SK-N-SH (cell line): ENCODE measurements at regions not wholly inside any gene's neighbourhood (a gene's known extent, or its start where the extent isn't known, plus 50 kb on each side); places are given as distances from the start of the nearest gene placed in this dataset.

ENCODE experiments used
- CTCF ChIA-PET: fragments of 300-600, 350-600 bp; formaldehyde crosslinking; extraction: SDS; loops from one replicate; lab custom pipeline; 2021; lab: Yijun Ruan, JAX
- POLR2A ChIA-PET: fragments of 350-600 bp; sonication (Branson Sonifier 250); formaldehyde crosslinking; extraction: SDS; loops from one replicate; lab custom pipeline; 2020; ENCODE audit warnings: antibody characterized with exemption, inconsistent platforms; lab: Yijun Ruan, JAX
- DNase-seq: peaks from one replicate; pipeline ENCODE4 v3.0.0; 2012
- H2AFZ ChIP-seq: fragments of 200-600 bp; sonication (generic); 2 replicates; pipeline ENCODE4 v1.8.1; 2016; ENCODE audit warnings: antibody characterized with exemption, mild to moderate bottlenecking, low read depth
- H3F3A ChIP-seq: fragments of 200-600 bp; sonication (generic); replicated peaks from 2 replicates; pipeline ENCODE3; 2016; ENCODE audit warnings: antibody characterized with exemption, mild to moderate bottlenecking; ENCODE audit not compliant: insufficient read depth
- H3K27ac ChIP-seq, 2 experiments: fragments of 200-500 bp in 1 of 2; fragments of 200-600 bp in 1 of 2; sonication (Bioruptor generic) in 1 of 2; sonication (generic), shearing (Covaris generic) in 1 of 2; 2 replicates each; pipeline versions ENCODE4 v1.5.1 to v1.6.1; 2014 to 2016; ENCODE audit warnings: low read depth in 2 of 2, inconsistent platforms in 1 of 2, low read length in 1 of 2, mild to moderate bottlenecking in 1 of 2, mixed read lengths in 1 of 2
- H3K27me3 ChIP-seq: fragments of 200-600 bp; sonication (generic), shearing (Covaris generic); 2 replicates; pipeline ENCODE4 v1.6.1; 2016; ENCODE audit warnings: mixed run types; ENCODE audit not compliant: insufficient read depth
- H3K36me3 ChIP-seq, 2 experiments: fragments of 200-500 bp in 1 of 2; fragments of 200-600 bp in 1 of 2; sonication (Bioruptor generic) in 1 of 2; sonication (generic) in 1 of 2; replicated peaks in 1 of 2; 2 replicates each; pipeline versions ENCODE3 to v1.5.1; 2014 to 2016; ENCODE audit warnings: low read length in 1 of 2, mild to moderate bottlenecking in 1 of 2; ENCODE audit not compliant: insufficient read depth in 2 of 2, control insufficient read depth in 1 of 2
- H3K4me1 ChIP-seq, 2 experiments: fragments of 200-500 bp in 1 of 2; fragments of 200-600 bp in 1 of 2; sonication (Bioruptor generic) in 1 of 2; sonication (generic), shearing (Covaris generic) in 1 of 2; 2 replicates each; pipeline versions ENCODE4 v1.5.1 to v1.6.1; 2014 to 2016; ENCODE audit warnings: low read depth in 1 of 2, low read length in 1 of 2, mixed run types in 1 of 2; ENCODE audit not compliant: insufficient read depth in 2 of 2, control insufficient read depth in 1 of 2
- H3K4me2 ChIP-seq: fragments of 200-600 bp; sonication (generic), shearing (Covaris generic); 2 replicates; pipeline ENCODE4 v1.6.1; 2017; ENCODE audit warnings: mixed run types
- H3K4me3 ChIP-seq, 2 experiments: fragments of 200-500 bp in 1 of 2; fragments of 200-600 bp in 1 of 2; sonication (Bioruptor generic) in 1 of 2; sonication (generic), shearing (Covaris generic) in 1 of 2; 2 replicates each; pipeline versions ENCODE4 v1.5.1 to v1.8.1; 2014 to 2016; ENCODE audit warnings: low read depth in 2 of 2, inconsistent platforms in 1 of 2, low read length in 1 of 2, mild to moderate bottlenecking in 1 of 2, mixed read lengths in 1 of 2, moderate library complexity in 1 of 2
- H3K79me2 ChIP-seq: fragments of 200-600 bp; sonication (generic); 2 replicates; pipeline ENCODE4 v1.8.1; 2017; ENCODE audit warnings: mild to moderate bottlenecking; ENCODE audit not compliant: insufficient read depth
- H3K9ac ChIP-seq: fragments of 200-600 bp; sonication (generic); 2 replicates; pipeline ENCODE4 v1.6.1; 2017; ENCODE audit warnings: mixed run types
- H3K9me2 ChIP-seq: fragments of 200-600 bp; sonication (generic); 2 replicates; pipeline ENCODE4 v1.6.1; 2017; ENCODE audit warnings: mixed run types
- H3K9me3 ChIP-seq: fragments of 200-600 bp; sonication (generic); 2 replicates; pipeline ENCODE4 v1.6.1; 2017; ENCODE audit warnings: mixed run types, mild to moderate bottlenecking, moderate library complexity
- H4K20me1 ChIP-seq: fragments of 200-600 bp; sonication (generic); 2 replicates; pipeline ENCODE4 v1.6.1; 2017; ENCODE audit warnings: mild to moderate bottlenecking, mixed run types; ENCODE audit not compliant: insufficient read depth
- FOSL2 ChIP-seq: IDR thresholded peaks from 2 replicates; pipeline ENCODE4 v1.4.0; 2012; ENCODE audit warnings: low read depth, mild to moderate bottlenecking, moderate library complexity, borderline replicate concordance
- FOXM1 ChIP-seq: IDR thresholded peaks from 2 replicates; pipeline ENCODE4 v1.4.0; 2012; ENCODE audit warnings: low read depth, mild to moderate bottlenecking
- MEF2A ChIP-seq: IDR thresholded peaks from 2 replicates; pipeline ENCODE4 v1.4.0; 2012; ENCODE audit warnings: low read depth, borderline replicate concordance
- MXI1 ChIP-seq: IDR thresholded peaks from 2 replicates; pipeline ENCODE4 v1.6.1; 2012; ENCODE audit warnings: mild to moderate bottlenecking, low read depth, low read length, improper control_type of control experiment
- RAD21 ChIP-seq: IDR thresholded peaks from 2 replicates; pipeline ENCODE4 v1.6.1; 2012; ENCODE audit warnings: mild to moderate bottlenecking, low read length
- RFX5 ChIP-seq: IDR thresholded peaks from 2 replicates; pipeline ENCODE4 v1.6.1; 2012; ENCODE audit warnings: mild to moderate bottlenecking, improper control_type of control experiment, low read length
- SIN3A ChIP-seq: IDR thresholded peaks from 2 replicates; pipeline ENCODE4 v1.6.1; 2012; ENCODE audit warnings: low read depth, mild to moderate bottlenecking, low read length, moderate library complexity, borderline replicate concordance
- SMC3 ChIP-seq: IDR thresholded peaks from 2 replicates; pipeline ENCODE4 v1.6.1; 2012; ENCODE audit warnings: low read depth, low read length, improper control_type of control experiment
- TAF1 ChIP-seq: IDR thresholded peaks from 2 replicates; pipeline ENCODE4 v1.6.1; 2012; ENCODE audit warnings: low read depth, mild to moderate bottlenecking, low read length, moderate library complexity, borderline replicate concordance
- TEAD4 ChIP-seq: IDR thresholded peaks from 2 replicates; pipeline ENCODE4 v1.4.0; 2012; ENCODE audit warnings: mild to moderate bottlenecking, borderline replicate concordance; ENCODE audit not compliant: insufficient read depth
- WGBS: methylation state at CpG from one replicate; pipeline ENCODE4 v1.1.6; 2017; ENCODE audit warnings: low lambda C conversion rate; 5-methylcytosine and 5-hydroxymethylcytosine counted together
- TF ChIP-seq, protein P1 (sequence below): IDR thresholded peaks from 2 replicates; pipeline ENCODE4 v1.4.0; 2012; ENCODE audit warnings: low read depth
- TF ChIP-seq, protein P2 (sequence below): IDR thresholded peaks from 2 replicates; pipeline ENCODE4 v1.4.0; 2012; ENCODE audit warnings: low read depth, borderline replicate concordance
- TF ChIP-seq, protein P3 (sequence below): fragments of 150-350 bp; IDR thresholded peaks from 2 replicates; pipeline ENCODE4 v1.6.1; 2016; ENCODE audit warnings: mild to moderate bottlenecking, low read depth, low read length

DNA sequence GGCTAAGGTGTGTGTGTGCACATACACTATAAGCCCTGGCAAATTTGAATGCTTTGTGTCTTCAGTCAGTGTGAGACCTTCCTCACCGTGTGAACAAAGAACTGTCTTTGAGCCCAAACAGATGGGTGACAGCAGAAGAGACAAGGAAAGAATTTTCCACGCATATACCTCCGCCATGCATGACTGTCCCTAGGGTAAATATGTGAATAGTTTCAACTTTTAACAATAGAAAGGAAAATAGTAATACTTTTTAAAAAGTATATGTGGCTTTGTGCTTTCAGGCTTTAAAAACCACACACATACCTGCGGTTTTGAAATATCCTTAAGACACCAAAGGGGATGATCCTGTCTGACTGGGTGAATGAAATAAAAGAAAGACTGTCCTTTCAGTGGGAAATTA, 438.6 kb upstream of the MPDZ start:
- Histone ChIP-seq H3F3A (no peaks in the 10 kb centered on the region), H2AFZ (no peak overlapping the region), H3K9me3 (peaks cover 3% of the 10 kb centered on the region; the same call in 1 of the 2 replicates), H3K4me1 (peaks cover 3 to 5% of the 10 kb centered on the region in 2 experiments; a peak in 2 of 4 replicates), H3K36me3 (no peaks in the 10 kb centered on the region), H3K4me3 (no peak overlapping the region), H3K4me2 (no peak overlapping the region), H4K20me1 (no peaks in the 10 kb centered on the region), H3K9ac (no peak overlapping the region), H3K9me2 (no peaks in the 10 kb centered on the region), H3K79me2 (no peaks in the 10 kb centered on the region), H3K27me3 (no peaks in the 10 kb centered on the region), H3K27ac (no peak overlapping the region)
- ChIA-PET POLR2A (no interaction called here), CTCF (interaction anchor here (1.1 kb wide), 1 partner anchor 16 kb away, joined by 3 read pairs; no protein-coding TSS in a partner anchor)
- DNase-seq: no peak
- WGBS: 70% methylated on average over 4 of the region's 4 CpGs
- TF ChIP-seq SIN3A (no peak), RAD21 (no peak), MXI1 (no peak), FOXM1 (no peak), RFX5 (no peak), MEF2A (no peak)
- TF ChIP-seq, protein P1, sequence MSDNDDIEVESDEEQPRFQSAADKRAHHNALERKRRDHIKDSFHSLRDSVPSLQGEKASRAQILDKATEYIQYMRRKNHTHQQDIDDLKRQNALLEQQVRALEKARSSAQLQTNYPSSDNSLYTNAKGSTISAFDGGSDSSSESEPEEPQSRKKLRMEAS: no peak
- TF ChIP-seq, protein P2, sequence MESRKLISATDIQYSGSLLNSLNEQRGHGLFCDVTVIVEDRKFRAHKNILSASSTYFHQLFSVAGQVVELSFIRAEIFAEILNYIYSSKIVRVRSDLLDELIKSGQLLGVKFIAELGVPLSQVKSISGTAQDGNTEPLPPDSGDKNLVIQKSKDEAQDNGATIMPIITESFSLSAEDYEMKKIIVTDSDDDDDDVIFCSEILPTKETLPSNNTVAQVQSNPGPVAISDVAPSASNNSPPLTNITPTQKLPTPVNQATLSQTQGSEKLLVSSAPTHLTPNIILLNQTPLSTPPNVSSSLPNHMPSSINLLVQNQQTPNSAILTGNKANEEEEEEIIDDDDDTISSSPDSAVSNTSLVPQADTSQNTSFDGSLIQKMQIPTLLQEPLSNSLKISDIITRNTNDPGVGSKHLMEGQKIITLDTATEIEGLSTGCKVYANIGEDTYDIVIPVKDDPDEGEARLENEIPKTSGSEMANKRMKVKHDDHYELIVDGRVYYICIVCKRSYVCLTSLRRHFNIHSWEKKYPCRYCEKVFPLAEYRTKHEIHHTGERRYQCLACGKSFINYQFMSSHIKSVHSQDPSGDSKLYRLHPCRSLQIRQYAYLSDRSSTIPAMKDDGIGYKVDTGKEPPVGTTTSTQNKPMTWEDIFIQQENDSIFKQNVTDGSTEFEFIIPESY: no peak
- TF ChIP-seq, protein P3, sequence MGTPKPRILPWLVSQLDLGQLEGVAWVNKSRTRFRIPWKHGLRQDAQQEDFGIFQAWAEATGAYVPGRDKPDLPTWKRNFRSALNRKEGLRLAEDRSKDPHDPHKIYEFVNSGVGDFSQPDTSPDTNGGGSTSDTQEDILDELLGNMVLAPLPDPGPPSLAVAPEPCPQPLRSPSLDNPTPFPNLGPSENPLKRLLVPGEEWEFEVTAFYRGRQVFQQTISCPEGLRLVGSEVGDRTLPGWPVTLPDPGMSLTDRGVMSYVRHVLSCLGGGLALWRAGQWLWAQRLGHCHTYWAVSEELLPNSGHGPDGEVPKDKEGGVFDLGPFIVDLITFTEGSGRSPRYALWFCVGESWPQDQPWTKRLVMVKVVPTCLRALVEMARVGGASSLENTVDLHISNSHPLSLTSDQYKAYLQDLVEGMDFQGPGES: no peak

DNA sequence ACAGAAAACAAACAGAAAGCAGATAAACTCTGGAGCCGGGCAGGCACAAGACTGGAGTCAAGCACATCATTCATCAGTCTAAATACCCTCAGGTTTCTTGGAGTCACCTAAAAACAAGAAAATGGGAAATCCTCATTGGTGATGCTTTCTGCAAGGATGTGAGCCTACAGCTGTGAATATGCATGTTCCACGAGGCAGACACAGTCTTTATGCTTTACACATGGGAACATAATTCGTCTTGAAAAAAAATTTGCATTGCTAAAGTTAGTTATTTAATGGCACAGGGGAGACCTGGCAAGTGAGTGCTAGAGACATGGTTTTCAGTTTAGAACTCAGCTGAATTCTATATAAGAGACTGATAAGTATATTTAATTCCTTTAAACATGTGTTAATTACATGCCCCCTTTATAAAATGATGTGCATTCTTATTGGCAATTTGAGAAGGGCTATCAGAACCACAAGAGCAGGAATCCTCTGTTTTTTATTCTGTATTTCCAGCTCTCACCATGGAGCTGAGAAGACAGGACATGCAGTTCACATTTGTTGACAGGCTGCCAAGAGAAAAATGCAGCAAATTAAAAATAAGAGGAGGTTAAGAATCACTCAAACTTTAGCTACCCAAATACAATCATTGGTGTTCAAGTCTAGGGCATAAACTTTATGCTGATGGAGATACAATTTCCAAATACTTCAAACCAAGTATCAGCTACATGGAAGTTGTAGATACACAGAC, 438.0 kb upstream of the MPDZ start:
- TF ChIP-seq, protein P1: no peak
- no peak for TF ChIP-seq TEAD4
- TF ChIP-seq FOSL2: no peak
- no peak for TF ChIP-seq MXI1
- no peak for TF ChIP-seq TAF1
- TF ChIP-seq SMC3: no peak
- WGBS: 50% methylated on average over 3 of the region's 3 CpGs
- ChIA-PET POLR2A (no interaction called here), CTCF (interaction anchor here (1.1 kb wide), 1 partner anchor 16 kb away, joined by 3 read pairs; no protein-coding TSS in a partner anchor)
- no peak overlapping the region for H3K9ac ChIP-seq
- H3K27me3 ChIP-seq: no peaks in the 10 kb centered on the region
- no peaks in the 10 kb centered on the region for H3K9me2 ChIP-seq
- no peaks in the 10 kb centered on the region for H3K79me2 ChIP-seq
- no peaks in the 10 kb centered on the region for H3K36me3 ChIP-seq
- H3K4me2 ChIP-seq: no peak overlapping the region
- peaks cover 3 to 5% of the 10 kb centered on the region in 2 experiments; a peak in 2 of 4 replicates for H3K4me1 ChIP-seq
- no peak overlapping the region for H3K4me3 ChIP-seq
- no peaks in the 10 kb centered on the region for H4K20me1 ChIP-seq
- peaks cover 3% of the 10 kb centered on the region; the same call in 1 of the 2 replicates for H3K9me3 ChIP-seq
- no peak for DNase-seq
- H2AFZ ChIP-seq: no peak overlapping the region
- H3F3A ChIP-seq: no peaks in the 10 kb centered on the region
- H3K27ac ChIP-seq: no peak overlapping the region
